ENCODE measurements at regions not wholly inside any gene's neighbourhood (a gene's known extent, or its start where the extent isn't known, plus 50 kb on each side); places are given as distances from the start of the nearest gene placed in this dataset.
A peak's percentile ranks its signal among the peaks of the same experiment; 100 is the strongest.

GRCh38 chr2:151078889-151079288, 182.8 kb downstream of the RBM43 start:
- DNase-seq, result no peak

GRCh38 chr2:151071906-151072305, 189.8 kb downstream of the RBM43 start:
- DNase-seq, result no peak

GRCh38 chr2:151071382-151071781, 190.3 kb downstream of the RBM43 start:
- no peak for DNase-seq

- DNase-seq, result no peak
These were observed 191.4 kb downstream of the RBM43 start for GRCh38 chr2:151070253-151070652.

- DNase-seq, result no peak
These were observed 193.8 kb downstream of the RBM43 start for GRCh38 chr2:151067658-151068369.

- no peak for DNase-seq
These were observed 198.4 kb downstream of the RBM43 start for GRCh38 chr2:151063271-151063670.

GRCh38 chr2:151060287-151060686, 201.4 kb downstream of the RBM43 start:
- DNase-seq, result no peak

- peak; percentile 76 for DNase-seq
These were observed 204.8 kb downstream of the RBM43 start for GRCh38 chr2:151056870-151057269.

- no peak for DNase-seq
These were observed 208.0 kb downstream of the RBM43 start for GRCh38 chr2:151053661-151053990.

- no peak for DNase-seq
These were observed 208.6 kb downstream of the RBM43 start for GRCh38 chr2:151052850-151053660.

GRCh38 chr2:151051574-151052220, 210.0 kb downstream of the RBM43 start:
- DNase-seq, result peak; percentile 57

- no peak for DNase-seq
These were observed 211.9 kb downstream of the RBM43 start for GRCh38 chr2:151049746-151050145.

- no peak for DNase-seq
These were observed 213.2 kb downstream of the RBM43 start for GRCh38 chr2:151048331-151049054.

GRCh38 chr2:151043484-151043883, 218.2 kb downstream of the RBM43 start:
- no peak for DNase-seq

GRCh38 chr2:151042964-151043363, 218.7 kb downstream of the RBM43 start:
- DNase-seq, result no peak

- DNase-seq, result no peak
These were observed 221.6 kb downstream of the RBM43 start for GRCh38 chr2:151040039-151040438.

- DNase-seq, result no peak
These were observed 223.1 kb downstream of the RBM43 start for GRCh38 chr2:151038516-151038915.

- DNase-seq, result no peak
These were observed 224.2 kb downstream of the RBM43 start for GRCh38 chr2:151037434-151037833.

GRCh38 chr2:151033271-151034248, 228.1 kb downstream of the RBM43 start:
- no peak for DNase-seq

- DNase-seq, result no peak
These were observed 228.9 kb downstream of the RBM43 start for GRCh38 chr2:151032741-151033191.

GRCh38 chr2:151030663-151031230, 230.9 kb downstream of the RBM43 start:
- no peak for DNase-seq

Data from inflammatory macrophage treated with lipopolysaccharide for 4 hours (primary cell).